GM19452 (cell line): ENCODE measurements at regions not wholly inside any gene's neighbourhood (a gene's known extent, or its start where the extent isn't known, plus 50 kb on each side); places are given as distances from the start of the nearest gene placed in this dataset.

Experiments used
- ATAC-seq: cut with Tn5 transposase; IDR thresholded peaks from one replicate; pipeline ENCODE4 v1.9.1; 2021; ENCODE audit not compliant: unreplicated experiment

DNA sequence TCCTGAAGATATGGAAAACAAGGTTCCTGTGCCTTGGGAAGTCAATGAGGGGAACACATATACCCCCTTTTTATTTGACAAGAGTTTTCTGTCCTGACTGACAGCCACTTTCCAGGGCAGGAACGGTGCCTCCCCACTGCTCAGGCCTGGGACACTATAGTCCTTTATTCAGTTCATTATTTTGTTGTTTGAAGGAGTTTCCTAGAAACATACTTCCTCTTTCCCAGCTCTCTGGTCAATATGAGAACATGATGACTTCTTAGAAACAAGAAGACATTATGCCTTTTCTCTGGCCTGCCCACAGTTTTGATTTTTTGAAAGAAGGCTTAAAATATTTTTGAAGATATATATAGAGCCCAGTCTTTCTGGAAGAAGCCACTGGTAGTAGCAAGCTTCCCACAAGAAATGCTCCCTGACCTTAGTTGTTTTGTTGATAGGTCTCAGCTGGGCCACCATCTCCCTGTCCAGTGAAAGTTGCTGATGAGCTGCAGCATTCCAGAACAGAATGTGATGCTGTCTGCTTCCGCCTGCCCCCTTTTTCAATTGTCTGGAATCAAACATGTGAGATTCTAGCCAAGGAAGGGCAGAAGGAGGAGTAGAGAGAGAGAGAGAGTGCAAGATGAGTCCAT lies 122.7 kb upstream of the ADRA1D start:
- ATAC-seq = no peak

DNA sequence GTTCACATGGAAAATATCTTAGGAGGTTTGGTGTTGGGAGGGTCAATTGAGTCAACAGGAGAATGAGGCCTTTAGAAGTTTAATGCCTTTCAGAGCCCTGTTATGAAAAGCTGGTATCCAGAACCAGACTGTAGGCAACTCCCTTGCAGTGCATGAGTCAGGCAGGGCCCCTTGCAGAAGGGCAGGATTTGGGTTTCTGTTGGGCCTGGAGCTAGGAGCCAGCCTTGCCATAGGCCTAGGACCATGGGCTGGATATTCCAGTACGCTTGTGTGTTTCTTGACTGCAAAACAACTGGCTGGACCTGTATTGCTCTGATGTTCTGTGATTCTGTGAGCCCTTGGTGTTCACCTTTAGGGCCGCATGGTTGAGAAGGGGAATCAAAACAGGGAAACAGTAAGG lies 121.8 kb upstream of the ADRA1D start:
- no peak for ATAC-seq

DNA sequence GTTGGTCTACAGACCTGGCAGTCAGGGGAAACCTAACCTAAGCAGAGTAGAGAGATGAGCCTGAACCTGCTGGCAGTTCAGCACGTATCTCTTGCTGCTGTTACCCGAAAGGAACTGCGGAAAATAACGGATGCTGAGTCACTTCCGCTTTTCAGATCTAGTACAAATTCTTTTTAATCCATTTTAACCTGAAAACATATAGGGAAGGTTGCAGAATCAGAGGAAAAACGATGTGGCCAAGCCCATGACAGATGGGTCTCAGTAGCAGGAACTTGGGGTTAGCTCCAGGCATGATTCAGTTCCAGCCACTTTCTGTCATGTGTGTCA lies 120.7 kb upstream of the ADRA1D start:
- ATAC-seq = peak; percentile 55

DNA sequence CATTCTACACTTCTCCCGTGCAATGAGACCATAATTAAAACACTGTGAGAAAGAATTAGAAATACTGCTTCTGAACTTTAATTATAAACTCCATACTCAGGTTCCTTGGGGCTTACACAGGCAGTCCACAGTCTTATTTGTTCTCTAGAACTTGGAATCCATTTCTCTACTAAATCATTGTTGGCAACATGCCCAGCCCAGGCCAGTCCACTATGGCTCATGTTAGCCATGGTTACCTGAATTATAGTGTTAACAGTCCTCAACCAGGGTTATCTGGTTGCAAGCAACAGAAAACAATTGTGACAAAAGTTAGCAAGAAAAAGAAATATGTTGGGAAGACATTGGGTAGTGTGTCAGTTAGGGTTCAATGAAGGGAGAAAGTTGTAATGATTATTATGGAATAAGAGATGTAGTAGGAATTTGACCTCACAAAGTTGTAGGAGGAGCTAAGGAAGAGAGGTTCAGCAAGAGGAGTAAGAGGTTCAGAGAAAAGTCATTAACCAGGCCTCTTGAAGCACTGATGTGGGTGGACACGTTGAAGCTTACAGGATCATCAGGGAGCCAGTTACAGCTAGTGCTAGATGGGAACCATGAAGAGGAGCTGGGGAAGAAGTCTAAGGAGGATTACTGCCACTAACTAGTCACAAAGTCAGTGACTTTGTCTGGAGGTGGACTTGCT lies 120.2 kb upstream of the ADRA1D start:
- peak; percentile 19 for ATAC-seq

DNA sequence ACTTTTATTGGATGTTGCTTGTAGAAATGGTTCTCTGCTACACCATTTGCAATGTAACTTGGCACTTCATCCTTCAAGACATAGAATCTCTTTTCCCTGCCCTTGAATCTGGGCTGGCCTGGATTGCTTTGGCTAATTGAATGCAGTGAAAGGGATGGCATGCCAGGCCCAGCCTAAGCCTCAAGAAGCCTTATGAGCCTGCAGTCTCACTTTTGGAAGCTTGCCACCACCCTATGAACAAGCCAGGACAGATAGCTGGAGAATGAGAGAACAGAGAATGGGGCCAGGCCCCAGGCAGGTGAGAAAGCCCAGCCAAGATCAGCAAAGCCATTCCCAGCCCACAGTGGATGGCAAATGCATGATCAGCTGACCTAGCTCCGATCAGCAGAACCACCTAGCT lies 117.0 kb upstream of the ADRA1D start:
- no peak for ATAC-seq

DNA sequence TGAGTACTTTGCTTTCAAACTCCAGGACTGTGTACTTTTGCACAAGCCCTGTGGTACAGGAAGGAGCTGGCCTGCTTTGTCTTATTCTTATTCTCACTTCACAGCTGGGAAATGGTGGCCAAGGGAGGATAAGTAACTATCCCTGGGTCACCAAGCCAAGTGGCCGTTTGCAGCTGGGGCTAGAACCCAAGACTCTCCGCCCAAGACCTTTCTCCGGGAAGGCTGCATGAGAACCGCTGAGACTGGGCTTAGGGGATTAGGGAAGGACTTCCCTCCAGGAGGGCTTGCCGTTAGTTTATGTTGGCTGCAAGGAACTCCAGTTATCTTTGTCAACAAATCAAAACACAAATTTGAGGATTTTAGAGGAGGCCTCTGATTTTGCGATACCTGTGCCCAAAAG lies 109.5 kb upstream of the ADRA1D start:
- ATAC-seq = no peak

DNA sequence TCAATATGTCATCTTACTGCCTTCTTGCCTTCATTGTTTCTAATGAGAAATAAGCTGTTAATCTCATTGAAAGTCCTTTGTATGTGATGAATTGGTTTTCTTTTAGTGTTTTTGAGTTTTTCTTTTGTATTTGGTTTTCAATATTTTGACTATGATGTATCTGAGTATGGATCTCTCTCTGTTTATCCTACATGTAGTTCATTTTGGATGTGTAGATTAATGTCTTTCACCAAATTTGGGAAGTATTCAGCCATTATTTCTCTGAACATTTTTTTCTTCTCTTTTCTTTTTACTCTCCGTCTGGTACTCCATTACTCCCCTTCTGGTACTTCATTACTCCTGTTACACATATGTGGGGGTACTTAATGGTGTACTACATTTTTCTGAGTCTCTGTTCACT lies 103.3 kb upstream of the ADRA1D start:
- no peak for ATAC-seq

DNA sequence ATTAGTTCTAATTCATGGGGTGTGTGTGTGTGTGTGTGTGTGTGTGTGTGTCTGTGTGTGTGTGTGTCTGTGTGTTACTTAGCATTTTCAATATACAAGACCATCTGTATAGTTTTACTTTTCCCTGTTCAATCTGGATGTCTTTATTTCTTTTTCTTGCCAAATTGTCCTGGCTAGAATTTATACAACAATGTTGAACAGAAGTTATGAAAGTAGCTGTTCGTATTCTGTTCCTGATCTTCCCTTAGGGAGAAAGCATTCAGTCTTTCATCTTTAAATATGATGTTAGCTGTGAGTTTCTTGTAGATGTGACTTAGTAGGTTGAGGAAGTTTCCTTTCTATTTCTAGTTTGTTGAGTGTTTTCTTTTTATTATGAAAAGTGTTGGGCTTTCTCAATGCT lies 101.0 kb upstream of the ADRA1D start:
- no peak for ATAC-seq

DNA sequence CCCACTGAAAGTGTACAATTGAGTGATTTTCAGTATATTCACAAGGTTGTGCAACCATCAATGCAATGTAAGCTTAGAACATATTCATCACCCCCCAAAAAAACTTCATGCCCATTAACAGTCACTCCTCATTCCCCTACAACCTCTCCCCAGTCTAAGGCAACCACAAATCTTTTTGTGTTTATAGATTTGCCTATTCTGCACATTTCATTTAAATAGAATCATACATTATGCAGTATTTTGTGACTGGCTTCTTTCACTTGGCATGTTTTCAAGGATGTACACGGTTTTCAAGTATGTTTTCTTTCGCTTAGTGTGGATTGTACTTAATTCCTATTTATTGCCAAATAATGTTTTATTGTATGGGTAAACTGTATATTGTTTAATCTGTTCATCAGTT lies 95.6 kb upstream of the ADRA1D start:
- ATAC-seq = no peak

DNA sequence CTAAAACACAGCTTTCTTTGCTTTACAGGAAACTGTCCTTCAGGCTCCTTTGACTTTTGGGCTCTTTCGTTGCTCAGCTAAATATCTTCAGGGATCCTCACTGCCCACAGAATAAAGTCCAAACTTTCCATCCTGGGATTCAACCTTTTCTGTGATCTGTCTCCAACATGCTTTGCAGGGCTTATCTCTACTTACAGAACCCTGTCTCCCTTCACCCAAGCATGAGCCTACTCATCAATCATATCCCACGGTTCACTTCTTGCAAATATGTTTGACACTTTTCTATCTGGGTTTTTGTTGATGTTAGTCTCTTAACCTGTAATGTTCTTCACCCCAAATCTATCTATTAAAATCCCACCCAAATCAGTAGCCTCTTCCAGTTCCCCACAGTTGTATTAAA lies 93.5 kb upstream of the ADRA1D start:
- ATAC-seq = no peak

DNA sequence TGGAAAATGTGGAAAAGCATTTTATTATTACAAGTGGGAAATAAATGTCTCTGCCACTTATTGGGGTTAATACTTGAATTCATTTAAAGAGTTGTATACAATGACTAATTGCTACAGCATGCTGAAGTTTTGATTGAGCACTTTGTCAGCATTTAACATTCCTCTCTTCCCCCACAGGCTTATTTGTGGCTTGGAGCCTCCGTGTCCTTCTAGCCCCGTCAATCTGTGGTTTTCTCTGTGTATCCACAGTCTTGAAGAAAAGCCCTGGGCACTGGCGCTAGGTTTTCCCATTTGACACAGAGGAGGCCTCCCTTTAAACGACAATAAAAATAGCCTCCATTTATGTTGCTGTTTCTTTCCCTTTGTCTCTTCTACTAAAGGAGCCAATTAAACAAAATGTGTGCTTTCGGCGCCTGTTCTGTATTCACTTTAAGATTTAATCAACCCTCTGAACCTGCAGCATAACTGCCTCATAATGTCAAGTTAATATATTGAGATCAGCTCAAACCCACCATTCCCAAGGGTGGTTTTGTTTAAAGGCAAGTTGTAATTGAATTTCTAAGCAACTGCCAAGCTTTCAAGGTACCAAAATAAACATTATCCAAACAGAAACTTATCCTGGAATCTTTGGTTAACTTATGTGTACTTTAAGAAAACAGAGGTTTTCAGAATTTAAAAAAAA lies 92.9 kb upstream of the ADRA1D start:
- no peak for ATAC-seq

DNA sequence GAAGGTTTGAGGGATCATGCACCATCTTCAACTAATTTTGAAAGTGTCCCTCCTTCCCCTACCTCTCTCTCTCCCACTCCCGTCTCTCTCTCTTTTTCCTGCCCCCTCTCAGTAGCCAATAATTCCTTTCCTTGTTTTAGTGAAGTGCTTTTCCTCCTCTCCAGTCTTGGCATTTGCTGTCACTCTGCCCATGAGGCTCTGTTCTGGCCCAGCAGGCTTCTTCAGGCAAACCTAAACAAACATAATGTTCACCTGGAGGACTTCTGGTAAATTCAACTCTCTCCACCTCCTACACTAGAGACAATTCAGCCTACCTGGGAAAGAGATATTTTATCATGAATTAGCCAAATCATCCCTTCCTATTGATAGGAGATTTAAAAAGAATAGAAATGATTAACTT lies 86.6 kb upstream of the ADRA1D start:
- no peak for ATAC-seq

DNA sequence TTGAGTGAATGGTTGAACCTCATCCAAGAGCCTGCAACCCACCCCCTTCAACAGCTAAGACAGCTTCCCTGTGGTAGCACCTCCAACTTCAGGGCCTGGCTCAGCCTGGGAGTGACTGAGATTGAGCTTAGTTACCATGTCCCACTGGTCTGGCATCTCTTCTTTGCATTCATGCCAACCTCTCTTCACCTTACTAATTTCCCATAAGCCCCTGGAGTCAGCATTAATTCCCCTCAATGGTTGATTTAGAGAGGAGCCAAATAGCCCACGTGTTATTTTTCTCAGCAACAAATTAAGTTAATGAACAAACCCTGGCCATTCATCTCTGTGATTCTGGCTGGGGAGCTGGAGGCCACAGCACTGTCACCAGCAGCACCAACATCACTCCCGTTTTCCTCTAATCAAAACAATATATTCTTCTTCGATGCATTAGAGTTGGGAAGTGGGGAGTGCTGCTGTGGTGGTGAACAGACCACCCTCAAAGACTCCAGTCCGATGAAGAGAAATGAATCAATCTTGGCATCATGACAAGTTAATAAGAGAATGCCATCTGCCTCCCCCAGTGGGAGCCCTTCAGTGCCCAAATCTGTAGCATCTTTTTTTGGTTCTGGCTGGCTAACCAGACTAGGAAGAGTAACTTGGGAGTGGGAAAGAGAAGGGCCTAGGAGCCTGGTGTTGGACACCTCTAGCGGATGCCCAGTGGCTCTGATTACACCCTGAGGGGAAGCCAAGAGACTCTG lies 83.2 kb upstream of the ADRA1D start:
- ATAC-seq = no peak

DNA sequence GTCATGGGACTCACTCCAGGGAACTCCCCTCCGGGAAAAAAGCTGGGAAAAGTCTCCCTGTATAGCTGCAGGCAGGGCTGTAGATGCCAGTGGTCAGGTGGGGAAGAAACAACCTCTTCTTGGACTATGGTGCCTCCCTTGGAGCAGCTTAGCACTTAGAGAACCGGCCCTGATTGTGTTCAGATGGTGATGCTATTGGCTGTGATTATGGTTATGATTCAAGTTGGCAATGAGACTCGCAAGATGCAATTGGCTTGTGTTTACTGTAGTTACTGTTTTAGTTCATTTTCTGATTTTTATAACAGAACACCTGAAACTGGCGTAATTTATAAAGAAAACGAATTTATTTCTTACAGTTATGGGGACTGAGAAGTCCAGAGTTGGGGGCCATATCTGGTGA lies 80.9 kb upstream of the ADRA1D start:
- no peak for ATAC-seq

DNA sequence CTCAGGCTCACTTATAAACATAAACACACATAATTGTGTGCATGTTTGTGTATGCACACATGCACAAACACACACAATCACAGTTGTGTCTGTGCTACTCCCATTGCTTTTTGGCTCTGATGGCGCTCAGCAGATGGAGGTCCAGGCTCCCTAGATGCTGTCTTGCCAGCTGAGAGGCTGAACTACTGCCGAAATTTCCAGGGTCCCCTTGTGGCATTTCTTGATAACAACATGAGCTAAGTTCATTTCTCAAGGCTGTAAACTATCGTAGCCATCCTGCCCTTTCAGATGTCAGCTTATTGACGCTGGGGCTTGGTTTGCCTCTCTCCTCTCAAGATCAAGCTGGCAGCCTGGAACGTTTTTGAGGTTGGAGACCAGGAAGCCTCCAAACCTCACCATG lies 80.1 kb upstream of the ADRA1D start:
- no peak for ATAC-seq

DNA sequence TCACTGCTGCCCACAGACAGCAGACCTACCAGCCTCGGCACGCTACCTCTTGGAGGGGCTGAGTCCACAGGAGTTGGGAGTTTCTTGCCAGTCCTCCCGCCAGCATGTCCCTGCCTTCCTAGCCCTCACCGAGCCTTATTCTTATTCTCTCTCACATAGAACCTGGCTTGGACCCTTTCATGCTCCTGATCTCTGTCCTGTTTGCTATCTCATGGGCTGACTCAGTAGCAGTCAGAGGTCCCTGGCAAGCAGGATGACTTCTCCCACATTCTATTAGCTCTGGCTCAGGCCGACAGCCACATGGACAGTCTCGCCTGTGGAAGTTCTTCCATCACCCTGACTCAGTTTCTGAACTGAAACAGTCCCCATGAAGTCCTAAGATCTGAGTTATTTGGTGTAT lies 79.5 kb upstream of the ADRA1D start:
- ATAC-seq = no peak

DNA sequence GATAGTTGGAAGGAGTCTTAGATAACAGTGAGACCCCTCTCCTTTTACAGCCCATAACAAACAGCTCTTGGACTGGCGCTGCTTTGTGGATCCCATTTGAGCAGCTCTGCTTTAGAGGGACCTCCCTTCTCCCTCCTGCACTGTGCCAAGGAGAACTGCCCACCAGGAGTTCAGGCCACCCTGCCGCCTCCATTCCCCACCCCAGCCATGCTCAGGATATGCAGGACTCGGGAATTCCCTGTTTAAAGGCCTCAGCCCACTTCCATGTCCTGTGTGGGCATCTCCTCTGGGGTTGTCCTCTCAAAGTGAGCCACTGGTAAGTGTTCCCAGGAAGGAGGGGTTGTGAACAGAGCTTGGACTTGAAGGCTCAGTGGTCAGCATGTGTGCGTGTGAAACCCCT lies 78.9 kb upstream of the ADRA1D start:
- ATAC-seq = no peak

DNA sequence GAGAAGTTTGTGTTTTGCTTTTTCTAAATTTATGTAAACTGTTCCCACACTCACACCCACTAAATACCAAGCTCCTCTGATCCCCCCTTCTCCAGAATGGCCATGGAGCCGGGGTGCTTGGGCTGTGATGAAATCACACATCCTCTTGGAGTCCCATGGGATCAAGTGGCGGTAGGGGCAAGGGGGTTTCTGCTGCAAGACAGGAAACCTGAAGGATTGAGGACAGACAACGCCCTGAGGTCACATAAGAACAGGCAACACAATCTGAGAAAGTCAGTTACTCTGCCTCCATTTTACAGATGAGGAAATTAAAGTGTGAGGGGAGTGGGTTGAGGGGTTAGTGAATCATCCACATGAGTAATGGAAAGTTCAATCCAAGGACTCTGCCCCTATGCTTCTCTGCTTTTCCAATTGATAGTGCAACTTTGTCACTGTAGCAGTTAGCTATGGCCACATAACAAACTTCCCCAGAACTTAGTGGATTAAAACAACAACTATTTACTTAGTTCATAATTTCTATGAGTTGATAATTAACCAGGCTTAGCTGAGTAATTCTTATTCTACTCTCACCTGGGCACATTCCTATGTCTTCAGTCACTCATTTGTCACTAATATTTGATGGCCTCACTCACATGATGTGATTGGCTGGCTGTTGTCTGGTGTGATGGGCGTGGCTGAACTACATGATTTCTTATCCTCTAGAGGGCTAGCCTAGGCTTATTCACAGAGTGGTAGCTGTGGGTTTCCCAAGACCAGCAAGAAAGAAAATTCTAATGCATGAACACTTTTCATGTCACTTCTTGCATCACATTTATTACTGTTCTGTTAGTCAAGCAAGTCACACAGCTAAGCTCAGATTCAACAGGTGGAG lies 77.3 kb upstream of the ADRA1D start:
- no peak for ATAC-seq

DNA sequence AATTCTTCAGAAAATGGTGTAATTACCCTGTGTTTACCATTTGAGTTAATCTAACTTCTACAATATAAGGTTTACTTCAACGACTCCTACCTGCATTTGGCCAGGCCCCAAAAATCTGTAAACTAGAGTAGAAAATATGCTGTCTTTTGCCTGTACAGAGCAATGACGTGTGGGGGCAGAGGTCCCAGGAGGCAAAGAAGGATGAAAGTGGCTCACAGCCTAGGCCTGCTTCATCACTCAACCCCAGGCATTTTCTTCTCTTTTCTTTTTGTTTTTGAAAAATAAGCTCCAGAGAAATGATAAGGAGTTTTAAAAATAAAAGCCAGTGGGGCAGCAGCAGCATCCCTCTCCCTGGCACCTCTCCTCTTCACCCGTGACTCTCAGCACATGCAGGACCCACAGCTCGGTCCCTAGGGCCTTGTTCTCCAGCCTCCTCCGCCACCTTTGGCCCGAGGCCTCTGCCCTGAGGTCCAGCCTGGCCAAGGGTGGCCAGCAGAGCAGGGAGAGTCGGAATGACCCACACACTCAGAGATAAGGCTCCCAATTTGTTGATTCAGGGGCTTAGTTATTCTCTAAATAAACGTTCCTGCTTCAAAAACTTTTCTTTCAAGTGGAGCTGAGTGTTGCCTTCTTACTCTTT lies 76.6 kb upstream of the ADRA1D start:
- ATAC-seq = no peak

DNA sequence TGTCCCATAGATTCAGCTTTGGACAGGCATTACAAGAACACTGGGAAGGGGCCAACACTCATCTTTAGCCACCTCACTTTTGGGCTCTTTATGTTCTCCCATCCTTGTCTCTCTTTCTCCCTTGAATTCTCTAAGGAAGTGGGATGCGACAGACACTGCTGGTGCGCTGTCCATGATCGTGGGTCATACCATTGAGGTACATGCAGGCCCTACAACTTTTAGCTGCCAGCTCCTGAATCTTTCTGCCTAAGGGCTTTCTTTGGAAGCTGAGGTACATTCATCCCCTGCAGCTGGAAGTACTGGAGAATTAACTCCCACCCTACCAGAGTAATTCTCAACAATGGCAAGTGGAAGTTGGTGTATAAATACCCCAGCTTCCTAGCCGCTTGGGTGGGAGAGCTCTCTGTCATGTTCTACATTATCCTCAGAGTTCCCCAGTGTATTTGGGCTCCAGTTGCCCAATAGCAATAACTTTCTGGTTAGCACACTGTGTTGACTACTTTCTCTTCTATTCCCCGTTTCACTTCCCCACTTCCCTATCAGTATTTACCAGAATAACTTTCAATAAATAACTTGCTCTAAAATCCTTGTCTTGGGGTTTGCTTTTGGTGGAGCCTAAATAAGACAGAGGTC lies 75.6 kb upstream of the ADRA1D start:
- ATAC-seq = no peak
